Astrocyte (in vitro differentiated cells and primary cell): ENCODE measurements at regions not wholly inside any gene's neighbourhood (a gene's known extent, or its start where the extent isn't known, plus 50 kb on each side); places are given as distances from the start of the nearest gene placed in this dataset.

Experiments
- CTCF ChIP-seq: IDR thresholded peaks from 2 replicates; pipeline ENCODE4 v1.5.1; 2011; ENCODE audit warnings: low read depth, mild to moderate bottlenecking, inconsistent platforms, low read length, moderate library complexity; ENCODE audit not compliant: insufficient read depth
- EZH2 ChIP-seq: IDR thresholded peaks from 2 replicates; pipeline ENCODE4 v1.6.1; 2012; ENCODE audit warnings: mild to moderate bottlenecking, low read length, inconsistent platforms; ENCODE audit not compliant: insufficient read depth

- TF ChIP-seq CTCF, result no peak
- TF ChIP-seq EZH2, result no peak
These were observed 233.7 kb downstream of the MYCN start for GRCh38 chr2:16173893-16174692.
